NB4 (cell line): ENCODE measurements at regions not wholly inside any gene's neighbourhood (a gene's known extent, or its start where the extent isn't known, plus 50 kb on each side); places are given as distances from the start of the nearest gene placed in this dataset.

Experiments
- MYC ChIP-seq: IDR thresholded peaks from 2 replicates; pipeline ENCODE4 v1.6.1; 2011; ENCODE audit warnings: low read depth, low read length
- POLR2A ChIP-seq: IDR thresholded peaks from 2 replicates; pipeline ENCODE4 v1.6.1; 2011; ENCODE audit warnings: mild to moderate bottlenecking; ENCODE audit not compliant: insufficient read length; ENCODE audit errors: extremely low read depth
- TF ChIP-seq, protein P1 (sequence below): IDR thresholded peaks from 2 replicates; pipeline ENCODE4 v1.6.1; 2011; ENCODE audit warnings: low read depth, low read length
- TF ChIP-seq, protein P2 (sequence below): IDR thresholded peaks from one replicate; pipeline ENCODE4 v1.5.1; 2012; ENCODE audit warnings: low read depth, low read length

DNA sequence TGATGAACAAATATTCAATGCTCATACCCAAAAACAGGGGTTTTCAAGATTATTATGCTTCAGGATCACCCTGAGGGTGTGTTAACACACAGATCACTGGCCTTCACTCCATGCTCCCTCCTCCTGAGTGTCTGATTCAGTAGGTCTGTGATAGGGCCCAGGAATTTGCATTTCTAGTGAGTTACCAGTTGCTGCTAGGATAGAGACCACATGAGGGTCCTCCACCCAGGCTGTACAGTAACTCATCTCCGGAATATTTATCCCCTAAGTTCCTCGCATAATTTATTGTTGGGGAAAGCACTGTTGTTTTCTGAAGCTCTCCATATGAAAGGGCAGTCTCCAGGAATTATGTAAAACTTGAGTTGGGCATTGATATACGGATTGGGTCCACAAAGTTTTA, 1106.6 kb upstream of the B3GALT2 start:
- TF ChIP-seq, protein P1, sequence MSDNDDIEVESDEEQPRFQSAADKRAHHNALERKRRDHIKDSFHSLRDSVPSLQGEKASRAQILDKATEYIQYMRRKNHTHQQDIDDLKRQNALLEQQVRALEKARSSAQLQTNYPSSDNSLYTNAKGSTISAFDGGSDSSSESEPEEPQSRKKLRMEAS, result no peak
- TF ChIP-seq MYC, result no peak
- TF ChIP-seq, protein P2, sequence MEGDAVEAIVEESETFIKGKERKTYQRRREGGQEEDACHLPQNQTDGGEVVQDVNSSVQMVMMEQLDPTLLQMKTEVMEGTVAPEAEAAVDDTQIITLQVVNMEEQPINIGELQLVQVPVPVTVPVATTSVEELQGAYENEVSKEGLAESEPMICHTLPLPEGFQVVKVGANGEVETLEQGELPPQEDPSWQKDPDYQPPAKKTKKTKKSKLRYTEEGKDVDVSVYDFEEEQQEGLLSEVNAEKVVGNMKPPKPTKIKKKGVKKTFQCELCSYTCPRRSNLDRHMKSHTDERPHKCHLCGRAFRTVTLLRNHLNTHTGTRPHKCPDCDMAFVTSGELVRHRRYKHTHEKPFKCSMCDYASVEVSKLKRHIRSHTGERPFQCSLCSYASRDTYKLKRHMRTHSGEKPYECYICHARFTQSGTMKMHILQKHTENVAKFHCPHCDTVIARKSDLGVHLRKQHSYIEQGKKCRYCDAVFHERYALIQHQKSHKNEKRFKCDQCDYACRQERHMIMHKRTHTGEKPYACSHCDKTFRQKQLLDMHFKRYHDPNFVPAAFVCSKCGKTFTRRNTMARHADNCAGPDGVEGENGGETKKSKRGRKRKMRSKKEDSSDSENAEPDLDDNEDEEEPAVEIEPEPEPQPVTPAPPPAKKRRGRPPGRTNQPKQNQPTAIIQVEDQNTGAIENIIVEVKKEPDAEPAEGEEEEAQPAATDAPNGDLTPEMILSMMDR, result no peak
- TF ChIP-seq POLR2A, result no peak
